ENCODE measurements at regions not wholly inside any gene's neighbourhood (a gene's known extent, or its start where the extent isn't known, plus 50 kb on each side); places are given as distances from the start of the nearest gene placed in this dataset.
A peak's percentile ranks its signal among the peaks of the same experiment; 100 is the strongest.

GRCh38 chr9:742104-742503, 99.4 kb upstream of the DMRT1 start:
- Histone ChIP-seq H3K27me3 (ENCODE audit: control insufficient read depth, insufficient read depth, low read length) (no peaks in the 10 kb centered on the region), H3K4me1 (ENCODE audit: control insufficient read depth, insufficient read depth, low read length) (peaks cover 40% of the 10 kb centered on the region), H3K27ac (ENCODE audit: low read depth, low read length) (peak overlapping the region; percentile 21), H3K4me3 (ENCODE audit: low read length) (no peak overlapping the region), H3K36me3 (ENCODE audit: control insufficient read depth, insufficient read depth, low read length) (peaks cover 16% of the 10 kb centered on the region), H3K9ac (ENCODE audit: low read length) (no peak overlapping the region)

- no peak overlapping the region for H3K9ac ChIP-seq (ENCODE audit: low read length)
- no peak overlapping the region for H3K27ac ChIP-seq (ENCODE audit: low read depth, low read length)
- H3K4me3 ChIP-seq (ENCODE audit: low read length) = no peak overlapping the region
- H3K4me1 ChIP-seq (ENCODE audit: control insufficient read depth, insufficient read depth, low read length) = peaks cover 31% of the 10 kb centered on the region
- peaks cover 16% of the 10 kb centered on the region for H3K36me3 ChIP-seq (ENCODE audit: control insufficient read depth, insufficient read depth, low read length)
- H3K27me3 ChIP-seq (ENCODE audit: control insufficient read depth, insufficient read depth, low read length) = no peaks in the 10 kb centered on the region
Measured at GRCh38 chr9:742914-743589, 98.4 kb upstream of the DMRT1 start.

- no peak overlapping the region for H3K9ac ChIP-seq (ENCODE audit: low read length)
- peak overlapping the region; percentile 68 for H3K27ac ChIP-seq (ENCODE audit: low read depth, low read length)
- peaks cover 21% of the 10 kb centered on the region for H3K4me1 ChIP-seq (ENCODE audit: control insufficient read depth, insufficient read depth, low read length)
- no peaks in the 10 kb centered on the region for H3K27me3 ChIP-seq (ENCODE audit: control insufficient read depth, insufficient read depth, low read length)
- peaks cover 16% of the 10 kb centered on the region for H3K36me3 ChIP-seq (ENCODE audit: control insufficient read depth, insufficient read depth, low read length)
- no peak overlapping the region for H3K4me3 ChIP-seq (ENCODE audit: low read length)
Measured at GRCh38 chr9:744046-744712, 97.3 kb upstream of the DMRT1 start.

- no peak overlapping the region for H3K9ac ChIP-seq (ENCODE audit: low read length)
- H3K4me3 ChIP-seq (ENCODE audit: low read length) = no peak overlapping the region
- peaks cover 16% of the 10 kb centered on the region for H3K36me3 ChIP-seq (ENCODE audit: control insufficient read depth, insufficient read depth, low read length)
- H3K27ac ChIP-seq (ENCODE audit: low read depth, low read length) = peak overlapping the region; percentile 68
- no peaks in the 10 kb centered on the region for H3K27me3 ChIP-seq (ENCODE audit: control insufficient read depth, insufficient read depth, low read length)
- peaks cover 14% of the 10 kb centered on the region for H3K4me1 ChIP-seq (ENCODE audit: control insufficient read depth, insufficient read depth, low read length)
Measured at GRCh38 chr9:744790-745484, 96.6 kb upstream of the DMRT1 start.

GRCh38 chr9:745761-746380, 95.6 kb upstream of the DMRT1 start:
- Histone ChIP-seq H3K27me3 (ENCODE audit: control insufficient read depth, insufficient read depth, low read length) (no peaks in the 10 kb centered on the region), H3K4me3 (ENCODE audit: low read length) (no peak overlapping the region), H3K27ac (ENCODE audit: low read depth, low read length) (peak overlapping the region; percentile 68), H3K4me1 (ENCODE audit: control insufficient read depth, insufficient read depth, low read length) (peaks cover 9% of the 10 kb centered on the region), H3K36me3 (ENCODE audit: control insufficient read depth, insufficient read depth, low read length) (peaks cover 14% of the 10 kb centered on the region), H3K9ac (ENCODE audit: low read length) (no peak overlapping the region)

GRCh38 chr9:746661-747434, 94.6 kb upstream of the DMRT1 start:
- Histone ChIP-seq H3K9ac (ENCODE audit: low read length) (no peak overlapping the region), H3K27ac (ENCODE audit: low read depth, low read length) (no peak overlapping the region), H3K4me1 (ENCODE audit: control insufficient read depth, insufficient read depth, low read length) (peaks cover 9% of the 10 kb centered on the region), H3K27me3 (ENCODE audit: control insufficient read depth, insufficient read depth, low read length) (no peaks in the 10 kb centered on the region), H3K4me3 (ENCODE audit: low read length) (no peak overlapping the region), H3K36me3 (ENCODE audit: control insufficient read depth, insufficient read depth, low read length) (peaks cover 9% of the 10 kb centered on the region)

- Histone ChIP-seq H3K27ac (ENCODE audit: low read depth, low read length) (no peak overlapping the region), H3K27me3 (ENCODE audit: control insufficient read depth, insufficient read depth, low read length) (no peaks in the 10 kb centered on the region), H3K9ac (ENCODE audit: low read length) (no peak overlapping the region), H3K4me3 (ENCODE audit: low read length) (no peak overlapping the region), H3K4me1 (ENCODE audit: control insufficient read depth, insufficient read depth, low read length) (peaks cover 9% of the 10 kb centered on the region), H3K36me3 (ENCODE audit: control insufficient read depth, insufficient read depth, low read length) (peaks cover 3% of the 10 kb centered on the region)
Measured at GRCh38 chr9:747567-747966, 93.9 kb upstream of the DMRT1 start.

GRCh38 chr9:748861-749497, 92.5 kb upstream of the DMRT1 start:
- H3K36me3 ChIP-seq (ENCODE audit: control insufficient read depth, insufficient read depth, low read length) = peaks cover 3% of the 10 kb centered on the region
- no peak overlapping the region for H3K4me3 ChIP-seq (ENCODE audit: low read length)
- no peak overlapping the region for H3K27ac ChIP-seq (ENCODE audit: low read depth, low read length)
- no peak overlapping the region for H3K9ac ChIP-seq (ENCODE audit: low read length)
- H3K27me3 ChIP-seq (ENCODE audit: control insufficient read depth, insufficient read depth, low read length) = no peaks in the 10 kb centered on the region
- peaks cover 9% of the 10 kb centered on the region for H3K4me1 ChIP-seq (ENCODE audit: control insufficient read depth, insufficient read depth, low read length)

- H3K36me3 ChIP-seq (ENCODE audit: control insufficient read depth, insufficient read depth, low read length) = peaks cover 2% of the 10 kb centered on the region
- H3K9ac ChIP-seq (ENCODE audit: low read length) = no peak overlapping the region
- no peak overlapping the region for H3K4me3 ChIP-seq (ENCODE audit: low read length)
- no peak overlapping the region for H3K27ac ChIP-seq (ENCODE audit: low read depth, low read length)
- no peaks in the 10 kb centered on the region for H3K27me3 ChIP-seq (ENCODE audit: control insufficient read depth, insufficient read depth, low read length)
- H3K4me1 ChIP-seq (ENCODE audit: control insufficient read depth, insufficient read depth, low read length) = peaks cover 7% of the 10 kb centered on the region
Measured at GRCh38 chr9:749716-750115, 91.8 kb upstream of the DMRT1 start.

GRCh38 chr9:750249-750967, 91.1 kb upstream of the DMRT1 start:
- Histone ChIP-seq H3K4me3 (ENCODE audit: low read length) (no peak overlapping the region), H3K27ac (ENCODE audit: low read depth, low read length) (no peak overlapping the region), H3K27me3 (ENCODE audit: control insufficient read depth, insufficient read depth, low read length) (no peaks in the 10 kb centered on the region), H3K36me3 (ENCODE audit: control insufficient read depth, insufficient read depth, low read length) (peaks cover 2% of the 10 kb centered on the region), H3K4me1 (ENCODE audit: control insufficient read depth, insufficient read depth, low read length) (no peaks in the 10 kb centered on the region), H3K9ac (ENCODE audit: low read length) (no peak overlapping the region)
